DND-41 (cell line): ENCODE measurements at regions not wholly inside any gene's neighbourhood (a gene's known extent, or its start where the extent isn't known, plus 50 kb on each side); places are given as distances from the start of the nearest gene placed in this dataset.

Source experiments
- ATAC-seq: fragments of 200-7000 bp; cut with Tn5 transposase; 3 replicates; pipeline ENCODE4 v1.9.1; 2021; ENCODE audit warnings: low read depth; ENCODE audit not compliant: insufficient read depth
- DNase-seq: peaks from one replicate; pipeline ENCODE4 v3.0.0-alpha.2; 2020
- H2AFZ ChIP-seq: 2 replicates; pipeline ENCODE4 v1.6.0; 2012; ENCODE audit warnings: low read depth, low read length
- H3K27ac ChIP-seq: 2 replicates; pipeline ENCODE4 v1.5.1; 2012; ENCODE audit warnings: low read length, inconsistent platforms
- H3K27me3 ChIP-seq: fragments of 200-600 bp; sonication (generic); 2 replicates; pipeline ENCODE4 v1.6.0; 2012; ENCODE audit warnings: low read length, mild to moderate bottlenecking, inconsistent platforms; ENCODE audit not compliant: insufficient read depth, poor library complexity
- H3K36me3 ChIP-seq: 2 replicates; pipeline ENCODE4 v1.5.1; 2012; ENCODE audit warnings: low read length, inconsistent platforms; ENCODE audit not compliant: insufficient read depth
- H3K4me1 ChIP-seq: 2 replicates; pipeline ENCODE4 v1.5.1; 2012; ENCODE audit warnings: mild to moderate bottlenecking, low read length; ENCODE audit not compliant: insufficient read depth
- H3K4me2 ChIP-seq: 2 replicates; pipeline ENCODE4 v1.6.0; 2012; ENCODE audit warnings: mild to moderate bottlenecking, moderate library complexity, low read length, inconsistent platforms; ENCODE audit not compliant: insufficient read depth
- H3K4me3 ChIP-seq, 2 experiments: fragments of 200-600 bp in 1 of 2; shearing (Covaris generic) in 1 of 2; 2 replicates each; pipeline ENCODE4 v1.5.1; 2012 to 2016; ENCODE audit warnings: inconsistent platforms in 2 of 2, low read length in 2 of 2, mild to moderate bottlenecking in 2 of 2, low read depth in 1 of 2, moderate library complexity in 1 of 2
- H3K79me2 ChIP-seq: 2 replicates; pipeline ENCODE4 v1.6.0; 2012; ENCODE audit warnings: low read length, inconsistent platforms; ENCODE audit not compliant: insufficient read depth
- H3K9ac ChIP-seq: 2 replicates; pipeline ENCODE4 v1.6.0; 2012; ENCODE audit warnings: low read depth, mild to moderate bottlenecking, inconsistent platforms, low read length, moderate library complexity
- H3K9me3 ChIP-seq: 2 replicates; pipeline ENCODE4 v1.5.1; 2012; ENCODE audit warnings: low read length, moderate library complexity, mild to moderate bottlenecking, inconsistent platforms; ENCODE audit not compliant: insufficient read depth, severe bottlenecking
- H4K20me1 ChIP-seq: 2 replicates; pipeline ENCODE4 v1.6.0; 2012; ENCODE audit warnings: low read length; ENCODE audit not compliant: insufficient read depth
- CTCF ChIP-seq: IDR thresholded peaks from 2 replicates; pipeline ENCODE4 v1.5.1; 2012; ENCODE audit warnings: borderline replicate concordance, low read length, moderate library complexity, mild to moderate bottlenecking; ENCODE audit not compliant: poor library complexity, severe bottlenecking; ENCODE audit errors: extremely low read depth
- EZH2 ChIP-seq: IDR thresholded peaks from 3 replicates; pipeline ENCODE4 v1.6.1; 2012; ENCODE audit warnings: borderline replicate concordance, low read depth, mild to moderate bottlenecking, moderate library complexity, low read length, inconsistent platforms; ENCODE audit not compliant: severe bottlenecking

GRCh38 chr13:62799931-62800436 lies 1384.3 kb upstream of the PCDH20 start:
- DNase-seq (no peak), ATAC-seq (no peak)
- H3K9me3 ChIP-seq: no peaks in the 10 kb centered on the region
- no peaks in the 10 kb centered on the region for H4K20me1 ChIP-seq
- H3K4me1 ChIP-seq: no peaks in the 10 kb centered on the region
- no peak overlapping the region for H3K27ac ChIP-seq
- TF ChIP-seq CTCF: no peak
- no peak for TF ChIP-seq EZH2
- no peak overlapping the region for H3K9ac ChIP-seq
- H2AFZ ChIP-seq: no peak overlapping the region
- H3K36me3 ChIP-seq: no peaks in the 10 kb centered on the region
- no peaks in the 10 kb centered on the region for H3K27me3 ChIP-seq
- H3K79me2 ChIP-seq: no peaks in the 10 kb centered on the region
- no peak overlapping the region for H3K4me3 ChIP-seq
- no peak overlapping the region for H3K4me2 ChIP-seq

GRCh38 chr13:62799038-62799535 lies 1383.4 kb upstream of the PCDH20 start:
- no peaks in the 10 kb centered on the region for H3K79me2 ChIP-seq
- no peaks in the 10 kb centered on the region for H3K4me1 ChIP-seq
- no peaks in the 10 kb centered on the region for H3K27me3 ChIP-seq
- TF ChIP-seq CTCF: no peak
- TF ChIP-seq EZH2: no peak
- no peak overlapping the region for H2AFZ ChIP-seq
- H3K4me3 ChIP-seq: no peak overlapping the region
- DNase-seq: no peak
- H3K4me2 ChIP-seq: no peak overlapping the region
- H4K20me1 ChIP-seq: no peaks in the 10 kb centered on the region
- H3K36me3 ChIP-seq: no peaks in the 10 kb centered on the region
- no peak overlapping the region for H3K9ac ChIP-seq
- no peak overlapping the region for H3K27ac ChIP-seq
- H3K9me3 ChIP-seq: no peaks in the 10 kb centered on the region
- ATAC-seq: no peak

- Histone ChIP-seq H4K20me1 (no peaks in the 10 kb centered on the region), H3K27me3 (no peaks in the 10 kb centered on the region), H2AFZ (no peak overlapping the region), H3K36me3 (no peaks in the 10 kb centered on the region), H3K4me3 (no peak overlapping the region), H3K27ac (no peak overlapping the region), H3K9me3 (no peaks in the 10 kb centered on the region), H3K4me1 (0 out of 2 replicates have a peak, but pooled peaks cover 2% of the 10 kb centered on the region), H3K4me2 (no peak overlapping the region), H3K79me2 (no peaks in the 10 kb centered on the region), H3K9ac (no peak overlapping the region)
- no peak for DNase-seq
- no peak for TF ChIP-seq EZH2
- TF ChIP-seq CTCF: no peak
- ATAC-seq: no peak
These were observed 1378.2 kb upstream of the PCDH20 start for GRCh38 chr13:62793850-62794249.

- Histone ChIP-seq H2AFZ (no peak overlapping the region), H3K4me2 (no peak overlapping the region), H3K4me1 (no peaks in the 10 kb centered on the region), H3K36me3 (no peaks in the 10 kb centered on the region), H4K20me1 (no peaks in the 10 kb centered on the region), H3K9me3 (no peaks in the 10 kb centered on the region), H3K27ac (no peak overlapping the region), H3K4me3 (no peak overlapping the region), H3K79me2 (no peaks in the 10 kb centered on the region), H3K9ac (no peak overlapping the region), H3K27me3 (no peaks in the 10 kb centered on the region)
- ATAC-seq: no peak
- no peak for DNase-seq
- TF ChIP-seq EZH2: no peak
- TF ChIP-seq CTCF: no peak
These were observed 1366.2 kb upstream of the PCDH20 start for GRCh38 chr13:62781866-62782265.
